ENCODE measurements at regions not wholly inside any gene's neighbourhood (a gene's known extent, or its start where the extent isn't known, plus 50 kb on each side); places are given as distances from the start of the nearest gene placed in this dataset.

DNA sequence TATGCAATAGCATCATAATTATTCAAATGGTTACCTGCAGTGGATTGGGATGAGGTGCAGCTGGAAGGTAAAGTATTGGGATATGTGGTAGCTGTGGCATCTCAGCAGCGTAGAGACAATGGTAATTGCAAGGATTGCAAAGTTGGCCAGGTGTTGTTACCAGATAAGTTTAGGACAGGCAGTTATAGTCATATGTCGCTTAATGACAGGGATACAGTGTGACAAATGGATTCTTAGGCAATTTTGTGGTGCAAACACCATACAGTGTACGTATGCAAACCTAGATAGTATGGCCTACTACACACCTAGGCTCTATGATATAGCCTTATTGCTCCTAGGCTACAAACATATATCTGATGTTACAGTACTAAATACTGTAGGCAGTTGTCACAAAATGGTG lies 163.5 kb upstream of the LYZL2 start:
- FAIRE-seq (no peak), DNase-seq (ENCODE audit: low read depth) (no peak)
- no peaks in the 10 kb centered on the region for H3K36me3 ChIP-seq (ENCODE audit: control insufficient read depth, insufficient read depth, low read length)
- no peaks in the 10 kb centered on the region for H3K27me3 ChIP-seq (ENCODE audit: control insufficient read depth, insufficient read depth, low read length)
- TF ChIP-seq, protein P1, sequence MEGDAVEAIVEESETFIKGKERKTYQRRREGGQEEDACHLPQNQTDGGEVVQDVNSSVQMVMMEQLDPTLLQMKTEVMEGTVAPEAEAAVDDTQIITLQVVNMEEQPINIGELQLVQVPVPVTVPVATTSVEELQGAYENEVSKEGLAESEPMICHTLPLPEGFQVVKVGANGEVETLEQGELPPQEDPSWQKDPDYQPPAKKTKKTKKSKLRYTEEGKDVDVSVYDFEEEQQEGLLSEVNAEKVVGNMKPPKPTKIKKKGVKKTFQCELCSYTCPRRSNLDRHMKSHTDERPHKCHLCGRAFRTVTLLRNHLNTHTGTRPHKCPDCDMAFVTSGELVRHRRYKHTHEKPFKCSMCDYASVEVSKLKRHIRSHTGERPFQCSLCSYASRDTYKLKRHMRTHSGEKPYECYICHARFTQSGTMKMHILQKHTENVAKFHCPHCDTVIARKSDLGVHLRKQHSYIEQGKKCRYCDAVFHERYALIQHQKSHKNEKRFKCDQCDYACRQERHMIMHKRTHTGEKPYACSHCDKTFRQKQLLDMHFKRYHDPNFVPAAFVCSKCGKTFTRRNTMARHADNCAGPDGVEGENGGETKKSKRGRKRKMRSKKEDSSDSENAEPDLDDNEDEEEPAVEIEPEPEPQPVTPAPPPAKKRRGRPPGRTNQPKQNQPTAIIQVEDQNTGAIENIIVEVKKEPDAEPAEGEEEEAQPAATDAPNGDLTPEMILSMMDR (IDR thresholded peaks at IDR 0.05; ENCODE audit: insufficient read depth, low read length, severe bottlenecking) = no peak
- no peak overlapping the region for H3K4me3 ChIP-seq (ENCODE audit: low read depth, low read length)

GRCh38 chr10:30792025-30792424 lies 162.5 kb upstream of the LYZL2 start:
- TF ChIP-seq, protein P1 (IDR thresholded peaks at IDR 0.05; ENCODE audit: insufficient read depth, low read length, severe bottlenecking) = no peak

GRCh38 chr10:30791197-30791611 lies 161.7 kb upstream of the LYZL2 start:
- DNase-seq (ENCODE audit: low read depth) = no peak
- FAIRE-seq = no peak
- H3K4me3 ChIP-seq (ENCODE audit: low read depth, low read length) = no peak overlapping the region
- H3K27me3 ChIP-seq (ENCODE audit: control insufficient read depth, insufficient read depth, low read length) = no peaks in the 10 kb centered on the region
- no peaks in the 10 kb centered on the region for H3K36me3 ChIP-seq (ENCODE audit: control insufficient read depth, insufficient read depth, low read length)
- TF ChIP-seq, protein P1 (IDR thresholded peaks at IDR 0.05; ENCODE audit: insufficient read depth, low read length, severe bottlenecking) = no peak

More at GRCh38 chr10:30792025-30792424, 162.5 kb upstream of the LYZL2 start:
- DNase-seq (ENCODE audit: low read depth) = no peak
- no peak overlapping the region for H3K4me3 ChIP-seq (ENCODE audit: low read depth, low read length)
- no peaks in the 10 kb centered on the region for H3K36me3 ChIP-seq (ENCODE audit: control insufficient read depth, insufficient read depth, low read length)
- no peaks in the 10 kb centered on the region for H3K27me3 ChIP-seq (ENCODE audit: control insufficient read depth, insufficient read depth, low read length)
- FAIRE-seq = no peak

DNA sequence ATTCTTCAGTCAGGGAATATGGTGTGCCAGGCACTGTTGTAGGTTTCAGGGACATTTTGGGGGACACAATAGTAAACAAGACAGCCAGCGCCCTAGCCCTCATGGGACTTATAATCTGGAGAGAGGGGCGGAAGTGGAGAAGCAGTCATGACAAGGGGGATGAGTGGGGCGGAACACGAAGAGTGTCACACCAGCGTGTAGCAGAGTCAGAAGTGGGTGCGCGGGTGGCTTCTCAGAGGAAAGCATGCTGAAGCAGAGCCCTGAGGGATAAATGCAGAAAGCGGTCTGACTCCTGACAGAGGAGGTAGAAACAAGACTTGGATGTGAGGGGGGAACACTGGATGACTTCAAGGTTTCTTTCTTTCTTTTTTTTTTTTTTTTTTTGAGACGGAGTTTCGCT lies 160.3 kb upstream of the LYZL2 start:
- DNase-seq (ENCODE audit: low read depth) = no peak
- FAIRE-seq = no peak

DNA sequence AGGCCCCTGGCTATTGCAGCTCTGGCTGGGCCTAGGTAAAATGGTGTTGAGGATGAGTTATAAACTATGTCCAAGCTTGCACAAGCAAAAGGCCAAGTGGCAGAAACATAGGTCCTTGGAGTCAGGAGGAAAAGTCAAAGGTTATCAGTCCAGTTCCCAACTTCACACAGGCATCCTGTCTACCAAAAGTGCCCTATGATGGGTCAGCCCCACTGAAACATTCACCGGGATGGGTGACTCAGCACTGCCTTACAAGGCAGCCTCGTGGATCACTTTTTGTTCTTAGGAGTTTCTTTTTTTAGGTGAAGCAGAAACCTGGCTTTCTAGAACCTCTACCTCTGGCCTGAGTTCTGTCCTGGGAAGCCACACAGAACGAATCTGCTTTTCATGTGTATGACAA lies 158.8 kb upstream of the LYZL2 start:
- FAIRE-seq = no peak
- H3K27me3 ChIP-seq (ENCODE audit: control insufficient read depth, insufficient read depth, low read length) = no peaks in the 10 kb centered on the region
- peak; percentile 42 for DNase-seq (ENCODE audit: low read depth)
- no peaks in the 10 kb centered on the region for H3K36me3 ChIP-seq (ENCODE audit: control insufficient read depth, insufficient read depth, low read length)
- TF ChIP-seq, protein P1 (IDR thresholded peaks at IDR 0.05; ENCODE audit: insufficient read depth, low read length, severe bottlenecking) = no peak
- H3K4me3 ChIP-seq (ENCODE audit: low read depth, low read length) = no peak overlapping the region

More for the DNA sequence above, 160.3 kb upstream of the LYZL2 start:
- no peaks in the 10 kb centered on the region for H3K36me3 ChIP-seq (ENCODE audit: control insufficient read depth, insufficient read depth, low read length)
- no peaks in the 10 kb centered on the region for H3K27me3 ChIP-seq (ENCODE audit: control insufficient read depth, insufficient read depth, low read length)
- TF ChIP-seq, protein P1 (IDR thresholded peaks at IDR 0.05; ENCODE audit: insufficient read depth, low read length, severe bottlenecking) = no peak
- H3K4me3 ChIP-seq (ENCODE audit: low read depth, low read length) = no peak overlapping the region

DNA sequence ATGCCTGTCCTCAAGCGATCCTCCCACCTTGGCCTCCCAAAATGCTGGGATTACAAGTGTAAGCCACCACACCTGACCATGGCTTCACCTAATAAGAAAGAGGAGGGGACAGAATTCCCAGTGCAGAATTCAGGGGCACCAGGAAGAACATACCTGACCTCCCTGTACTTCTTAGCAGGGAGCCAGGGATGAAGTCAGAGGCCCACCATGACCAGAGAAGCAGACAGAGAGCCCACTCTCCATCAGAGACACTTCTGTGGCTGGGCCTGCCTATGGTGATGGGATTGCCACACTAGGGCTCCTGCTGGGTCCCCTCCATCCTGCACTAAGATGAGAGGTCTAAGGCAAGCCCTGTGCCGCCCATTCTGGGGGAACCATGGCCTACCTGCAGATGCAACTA lies 157.4 kb upstream of the LYZL2 start:
- DNase-seq (ENCODE audit: low read depth) (no peak), FAIRE-seq (no peak)
- Histone ChIP-seq H3K4me3 (ENCODE audit: low read depth, low read length) (no peak overlapping the region), H3K36me3 (ENCODE audit: control insufficient read depth, insufficient read depth, low read length) (no peaks in the 10 kb centered on the region), H3K27me3 (ENCODE audit: control insufficient read depth, insufficient read depth, low read length) (no peaks in the 10 kb centered on the region)
- TF ChIP-seq, protein P1 (IDR thresholded peaks at IDR 0.05; ENCODE audit: insufficient read depth, low read length, severe bottlenecking) = no peak
